Lower leg skin (tissue), 4 donors: ENCODE measurements at regions not wholly inside any gene's neighbourhood (a gene's known extent, or its start where the extent isn't known, plus 50 kb on each side); places are given as distances from the start of the nearest gene placed in this dataset.

Experiments
- DNase-seq, 2 donors: peaks; one replicate each; pipeline ENCODE4 v3.0.0-alpha.2; 2019; ENCODE audit warnings: low spot score in 2 of 2
- H3K4me3 ChIP-seq: fragments of 200-600 bp; sonication (generic); 2 replicates; pipeline ENCODE4 v1.5.1; 2017; ENCODE audit warnings: mild to moderate bottlenecking, low read depth; ENCODE audit not compliant: poor library complexity, severe bottlenecking
- POLR2A ChIP-seq, 2 donors: fragments of 450-650 bp; IDR thresholded peaks; one replicate each; pipeline ENCODE4 v1.6.1; 2016 to 2017; ENCODE audit warnings: antibody characterized with exemption in 2 of 2, mild to moderate bottlenecking in 1 of 2, moderate library complexity in 1 of 2
- WGBS, 2 donors: methylation state at CpG; one replicate each; pipeline ENCODE4 v1.1.5; 2018; 5-methylcytosine and 5-hydroxymethylcytosine counted together
- intact Hi-C: fragments of 100-400 bp; cut with DNase I; formaldehyde crosslinking; loops from one replicate; pipeline ENCODE4 v1.15.0; 2023; ENCODE audit warnings: low total_unique reads
- TF ChIP-seq, protein P1 (sequence below), 3 donors: fragments of 450-650 bp; IDR thresholded peaks; one replicate each; pipeline ENCODE4 v1.5.1; 2016; ENCODE audit warnings: antibody characterized with exemption in 3 of 3, mild to moderate bottlenecking in 3 of 3, moderate library complexity in 2 of 3

- H3K4me3 ChIP-seq = no peak overlapping the region
- WGBS, 2 donors = 42 to 43% methylated on average over 18 of the region's 18 CpGs
- TF ChIP-seq, protein P1, sequence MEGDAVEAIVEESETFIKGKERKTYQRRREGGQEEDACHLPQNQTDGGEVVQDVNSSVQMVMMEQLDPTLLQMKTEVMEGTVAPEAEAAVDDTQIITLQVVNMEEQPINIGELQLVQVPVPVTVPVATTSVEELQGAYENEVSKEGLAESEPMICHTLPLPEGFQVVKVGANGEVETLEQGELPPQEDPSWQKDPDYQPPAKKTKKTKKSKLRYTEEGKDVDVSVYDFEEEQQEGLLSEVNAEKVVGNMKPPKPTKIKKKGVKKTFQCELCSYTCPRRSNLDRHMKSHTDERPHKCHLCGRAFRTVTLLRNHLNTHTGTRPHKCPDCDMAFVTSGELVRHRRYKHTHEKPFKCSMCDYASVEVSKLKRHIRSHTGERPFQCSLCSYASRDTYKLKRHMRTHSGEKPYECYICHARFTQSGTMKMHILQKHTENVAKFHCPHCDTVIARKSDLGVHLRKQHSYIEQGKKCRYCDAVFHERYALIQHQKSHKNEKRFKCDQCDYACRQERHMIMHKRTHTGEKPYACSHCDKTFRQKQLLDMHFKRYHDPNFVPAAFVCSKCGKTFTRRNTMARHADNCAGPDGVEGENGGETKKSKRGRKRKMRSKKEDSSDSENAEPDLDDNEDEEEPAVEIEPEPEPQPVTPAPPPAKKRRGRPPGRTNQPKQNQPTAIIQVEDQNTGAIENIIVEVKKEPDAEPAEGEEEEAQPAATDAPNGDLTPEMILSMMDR (IDR thresholded peaks at IDR 0.05) = no peak
- no peak for TF ChIP-seq POLR2A (IDR thresholded peaks at IDR 0.05)
- no peak for DNase-seq
- intact Hi-C loops = no loop called here
These were observed 266.8 kb downstream of the NDUFA10 start for GRCh38 chr2:239758279-239758877.

GRCh38 chr2:239756790-239757760 is 268.1 kb downstream of the NDUFA10 start:
- no peak for DNase-seq
- 80 to 81% methylated on average over 31 of the region's 31 CpGs for WGBS, 2 donors
- intact Hi-C loops = no loop called here
- H3K4me3 ChIP-seq = no peak overlapping the region
- no peak for TF ChIP-seq POLR2A (IDR thresholded peaks at IDR 0.05)
- TF ChIP-seq, protein P1 (IDR thresholded peaks at IDR 0.05) = no peak

- TF ChIP-seq POLR2A (IDR thresholded peaks at IDR 0.05) = no peak
- TF ChIP-seq, protein P1 (IDR thresholded peaks at IDR 0.05) = no peak
- DNase-seq = no peak
- 77 to 78% methylated on average over 10 of the region's 10 CpGs for WGBS, 2 donors
- intact Hi-C loops = no loop called here
- H3K4me3 ChIP-seq = no peak overlapping the region
These were observed 268.9 kb downstream of the NDUFA10 start for GRCh38 chr2:239756031-239756789.

GRCh38 chr2:239753401-239753837 is 271.7 kb downstream of the NDUFA10 start:
- no peak for TF ChIP-seq POLR2A (IDR thresholded peaks at IDR 0.05)
- TF ChIP-seq, protein P1 (IDR thresholded peaks at IDR 0.05) = no peak
- 91 to 92% methylated on average over 14 of the region's 14 CpGs for WGBS, 2 donors
- intact Hi-C loops = no loop called here
- DNase-seq = no peak
- H3K4me3 ChIP-seq = no peak overlapping the region

- no peak for DNase-seq
- 83 to 84% methylated on average over 13 of the region's 13 CpGs for WGBS, 2 donors
- intact Hi-C loops = no loop called here
- TF ChIP-seq, protein P1 (IDR thresholded peaks at IDR 0.05) = no peak
- no peak for TF ChIP-seq POLR2A (IDR thresholded peaks at IDR 0.05)
- H3K4me3 ChIP-seq = no peak overlapping the region
These were observed 272.2 kb downstream of the NDUFA10 start for GRCh38 chr2:239752951-239753350.
